ENCODE measurements at regions not wholly inside any gene's neighbourhood (a gene's known extent, or its start where the extent isn't known, plus 50 kb on each side); places are given as distances from the start of the nearest gene placed in this dataset.

DNA sequence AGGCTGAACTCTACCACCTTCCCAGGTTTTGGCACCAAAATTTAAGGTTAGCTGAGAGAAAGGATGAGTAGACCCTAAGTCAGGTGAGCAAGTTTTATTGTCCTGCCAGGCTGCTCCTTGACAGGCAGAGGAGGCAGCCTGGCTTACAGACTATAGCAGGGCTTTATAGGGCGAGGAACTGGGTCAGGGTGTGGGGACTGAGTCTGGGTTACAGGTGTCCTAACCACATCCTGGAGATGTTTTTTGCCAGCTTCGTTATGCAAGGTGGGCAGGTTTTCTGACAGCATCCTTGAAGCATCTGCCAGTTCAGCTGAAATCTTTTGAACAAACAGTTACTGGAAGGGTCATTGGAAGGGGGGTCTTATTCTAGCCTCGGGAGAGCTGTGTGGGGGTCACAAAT, 905.7 kb upstream of the SLITRK5 start:
- TF ChIP-seq, protein P1, sequence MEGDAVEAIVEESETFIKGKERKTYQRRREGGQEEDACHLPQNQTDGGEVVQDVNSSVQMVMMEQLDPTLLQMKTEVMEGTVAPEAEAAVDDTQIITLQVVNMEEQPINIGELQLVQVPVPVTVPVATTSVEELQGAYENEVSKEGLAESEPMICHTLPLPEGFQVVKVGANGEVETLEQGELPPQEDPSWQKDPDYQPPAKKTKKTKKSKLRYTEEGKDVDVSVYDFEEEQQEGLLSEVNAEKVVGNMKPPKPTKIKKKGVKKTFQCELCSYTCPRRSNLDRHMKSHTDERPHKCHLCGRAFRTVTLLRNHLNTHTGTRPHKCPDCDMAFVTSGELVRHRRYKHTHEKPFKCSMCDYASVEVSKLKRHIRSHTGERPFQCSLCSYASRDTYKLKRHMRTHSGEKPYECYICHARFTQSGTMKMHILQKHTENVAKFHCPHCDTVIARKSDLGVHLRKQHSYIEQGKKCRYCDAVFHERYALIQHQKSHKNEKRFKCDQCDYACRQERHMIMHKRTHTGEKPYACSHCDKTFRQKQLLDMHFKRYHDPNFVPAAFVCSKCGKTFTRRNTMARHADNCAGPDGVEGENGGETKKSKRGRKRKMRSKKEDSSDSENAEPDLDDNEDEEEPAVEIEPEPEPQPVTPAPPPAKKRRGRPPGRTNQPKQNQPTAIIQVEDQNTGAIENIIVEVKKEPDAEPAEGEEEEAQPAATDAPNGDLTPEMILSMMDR (IDR thresholded peaks at IDR 0.05), result no peak
- TF ChIP-seq EHF (CRISPR knock-in tag; IDR thresholded peaks at IDR 0.05) (no peak), ZSCAN20 (CRISPR knock-in tag; IDR thresholded peaks at IDR 0.05) (no peak), JUNB (IDR thresholded peaks at IDR 0.05) (no peak), POLR2A (IDR thresholded peaks at IDR 0.05; ENCODE audit: low read length) (no peak), POLR2AphosphoS2 (conservative IDR thresholded peaks at IDR 0.05; ENCODE audit: low read length) (no peak), CEBPB (IDR thresholded peaks at IDR 0.05) (no peak), ZC3H11A (IDR thresholded peaks at IDR 0.05) (no peak), CHD4 (IDR thresholded peaks at IDR 0.05; ENCODE audit: borderline replicate concordance) (no peak), FOSL2 (IDR thresholded peaks at IDR 0.05) (no peak), FOSL2 (CRISPR knock-in tag; IDR thresholded peaks at IDR 0.05) (no peak), BHLHE40 (IDR thresholded peaks at IDR 0.05; ENCODE audit: low read depth, low read length) (no peak)
- TF ChIP-seq, protein P2, sequence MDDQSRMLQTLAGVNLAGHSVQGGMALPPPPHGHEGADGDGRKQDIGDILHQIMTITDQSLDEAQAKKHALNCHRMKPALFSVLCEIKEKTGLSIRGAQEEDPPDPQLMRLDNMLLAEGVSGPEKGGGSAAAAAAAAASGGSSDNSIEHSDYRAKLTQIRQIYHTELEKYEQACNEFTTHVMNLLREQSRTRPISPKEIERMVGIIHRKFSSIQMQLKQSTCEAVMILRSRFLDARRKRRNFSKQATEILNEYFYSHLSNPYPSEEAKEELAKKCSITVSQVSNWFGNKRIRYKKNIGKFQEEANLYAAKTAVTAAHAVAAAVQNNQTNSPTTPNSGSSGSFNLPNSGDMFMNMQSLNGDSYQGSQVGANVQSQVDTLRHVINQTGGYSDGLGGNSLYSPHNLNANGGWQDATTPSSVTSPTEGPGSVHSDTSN (IDR thresholded peaks at IDR 0.05), result no peak
